GM19328 (cell line): ENCODE measurements at regions not wholly inside any gene's neighbourhood (a gene's known extent, or its start where the extent isn't known, plus 50 kb on each side); places are given as distances from the start of the nearest gene placed in this dataset.
"Not testable (repeated sequence)": the region's sequence is repeated elsewhere in the genome, so short reads cannot be mapped to it uniquely, and the experiment has no call there.

Source experiments
- ATAC-seq: cut with Tn5 transposase; IDR thresholded peaks from one replicate; pipeline ENCODE4 v1.9.1; 2021; ENCODE audit warnings: mild to moderate bottlenecking, moderate library complexity; ENCODE audit not compliant: unreplicated experiment

DNA sequence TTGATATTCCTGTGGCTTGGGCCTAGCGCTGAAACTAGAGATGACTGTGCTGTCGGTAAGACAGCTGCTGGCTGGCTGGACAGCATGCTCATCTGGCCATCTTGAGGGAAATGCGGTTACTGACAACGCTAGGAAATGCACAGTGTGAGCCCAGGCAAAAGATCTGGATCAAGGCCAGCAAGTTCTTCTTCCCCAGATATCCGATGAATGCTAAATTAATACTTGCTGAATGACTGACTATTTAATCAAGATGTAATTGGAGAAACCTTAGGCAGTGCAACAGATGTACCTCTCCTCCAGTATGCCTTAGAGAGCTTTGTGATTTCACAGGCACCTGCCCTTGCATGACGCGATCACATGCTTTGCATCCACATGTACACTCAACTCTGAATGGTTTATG, 659.1 kb downstream of the EFNA5 start:
- ATAC-seq: no peak

DNA sequence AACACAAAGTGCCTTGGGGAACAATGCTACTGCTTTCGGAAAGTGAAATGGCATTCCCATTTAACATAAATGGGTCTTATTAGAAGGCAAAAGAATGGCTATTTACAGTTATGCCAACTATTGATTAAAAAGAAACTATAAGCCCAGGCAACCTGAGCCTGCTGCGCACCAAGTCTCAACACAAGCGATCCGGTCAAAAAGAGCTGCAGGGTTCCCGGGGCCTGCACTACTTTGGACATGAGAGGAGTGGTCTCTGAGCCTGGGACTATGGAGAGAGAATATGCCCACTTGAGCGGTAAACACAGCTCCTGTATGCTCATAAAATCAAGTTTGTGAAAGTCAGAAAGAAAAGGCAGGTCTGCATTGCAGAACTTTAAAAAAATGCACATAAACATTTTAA, 660.7 kb downstream of the EFNA5 start:
- no peak for ATAC-seq

DNA sequence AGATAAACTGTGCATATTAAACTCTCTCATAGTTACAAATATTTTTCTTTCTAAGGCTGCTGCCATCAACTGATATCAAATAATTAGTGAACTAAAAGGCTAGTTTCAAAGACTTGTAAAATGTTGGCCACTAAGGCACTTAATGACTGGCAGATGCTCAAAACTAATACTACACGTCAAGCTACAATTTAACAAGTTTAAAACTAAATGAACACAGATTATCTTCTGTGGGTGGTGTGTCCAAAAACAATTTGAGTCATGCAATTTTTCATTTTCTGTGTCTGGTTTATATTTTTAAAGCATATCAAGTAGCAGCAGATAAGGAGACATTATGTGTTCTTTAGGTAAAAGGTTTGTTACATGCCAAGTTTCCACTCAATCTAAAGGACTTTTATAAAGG, 665.1 kb downstream of the EFNA5 start:
- ATAC-seq: no peak

DNA sequence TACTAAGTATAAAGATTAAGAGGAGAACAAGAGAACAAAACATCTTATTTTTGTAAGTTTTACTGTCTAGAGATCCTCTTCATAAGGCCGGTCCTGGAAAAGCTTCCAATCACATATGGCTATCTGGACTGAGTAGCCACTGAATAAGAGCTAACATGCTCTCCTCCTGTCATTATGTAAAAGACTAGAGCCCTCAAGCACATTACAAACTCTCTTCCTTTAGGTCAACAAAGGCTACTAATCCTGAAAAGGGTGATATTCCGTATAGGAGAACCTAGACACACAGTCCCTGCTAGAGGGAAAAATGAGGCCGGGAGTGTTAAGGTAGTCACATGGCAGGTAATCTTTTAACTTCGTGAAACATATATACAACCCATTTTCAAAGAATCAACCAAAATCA, 665.6 kb downstream of the EFNA5 start:
- ATAC-seq: no peak

DNA sequence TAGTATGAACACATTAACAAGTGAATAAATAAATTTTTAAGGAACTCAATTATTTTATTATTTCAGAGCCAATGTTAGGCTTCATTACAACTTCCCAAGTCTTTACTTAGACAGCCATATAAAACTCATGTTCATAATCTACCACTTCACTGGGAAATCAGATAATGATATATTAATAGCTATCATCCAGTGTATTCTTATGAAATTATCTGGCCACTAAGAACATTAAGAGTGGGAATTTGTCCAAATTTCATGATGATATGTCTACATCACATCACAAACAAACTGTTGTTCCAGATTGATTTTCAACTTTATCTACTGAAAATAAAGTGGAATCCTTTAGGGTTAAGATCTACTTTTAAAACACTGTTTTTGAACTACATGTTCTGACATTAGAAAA, 668.6 kb downstream of the EFNA5 start:
- ATAC-seq: no peak

DNA sequence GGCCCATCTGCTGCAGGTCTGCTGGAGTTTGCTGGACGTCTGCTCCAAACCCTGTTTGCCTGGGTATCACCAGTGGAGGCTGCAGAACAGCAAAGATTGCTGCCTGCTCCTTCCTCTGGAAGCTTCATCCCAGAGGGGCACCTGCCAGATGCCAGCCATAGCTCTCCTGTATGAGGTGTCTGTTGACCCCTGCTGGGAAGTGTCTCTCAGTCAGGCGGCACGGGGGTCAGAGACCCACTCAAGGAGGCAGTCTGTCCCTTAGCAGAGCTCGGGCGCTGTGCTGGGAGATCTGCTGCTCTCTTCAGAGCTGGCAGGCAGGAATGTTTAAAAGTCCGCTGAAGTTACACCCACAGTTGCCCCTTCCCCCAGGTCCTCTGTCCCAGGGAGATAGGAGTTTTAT, 671.2 kb downstream of the EFNA5 start:
- not testable (repeated sequence) for ATAC-seq

DNA sequence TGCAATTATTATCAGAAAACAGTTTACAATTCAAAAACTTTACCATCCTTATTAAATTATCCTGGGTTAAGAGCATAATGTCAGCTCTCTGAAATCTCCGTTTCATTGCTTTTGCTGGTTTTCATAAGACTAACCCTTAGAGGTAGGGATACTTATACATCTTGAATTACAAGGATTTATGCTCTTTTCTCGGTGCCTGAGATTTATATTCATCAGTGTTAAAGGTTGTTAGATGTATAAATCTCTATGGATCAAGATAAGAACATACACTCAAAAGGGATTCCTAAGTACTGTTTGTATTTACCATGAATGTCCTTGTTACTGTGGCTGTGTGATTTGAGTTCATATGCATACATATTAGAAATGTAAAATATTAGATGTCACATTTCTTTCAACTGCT, 684.7 kb downstream of the EFNA5 start:
- ATAC-seq: no peak

DNA sequence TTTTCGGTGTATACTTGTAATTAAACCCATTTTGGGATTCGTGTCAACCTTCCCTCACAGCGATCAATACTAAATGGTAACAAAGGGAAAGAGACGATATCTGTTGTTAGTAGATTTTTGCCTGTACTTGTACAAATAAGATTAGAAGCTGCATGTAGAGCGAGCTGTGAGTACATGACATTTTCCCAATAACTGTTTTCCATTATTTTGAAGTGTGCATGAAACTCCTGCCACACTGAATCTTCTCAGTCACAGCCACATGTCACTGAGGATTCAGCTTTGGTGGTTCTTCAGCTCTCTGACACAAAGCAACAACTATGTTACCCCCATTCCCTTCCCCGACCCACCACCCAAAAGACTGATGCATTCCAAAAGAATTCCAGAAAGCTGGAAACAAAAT, 685.6 kb downstream of the EFNA5 start:
- no peak for ATAC-seq

DNA sequence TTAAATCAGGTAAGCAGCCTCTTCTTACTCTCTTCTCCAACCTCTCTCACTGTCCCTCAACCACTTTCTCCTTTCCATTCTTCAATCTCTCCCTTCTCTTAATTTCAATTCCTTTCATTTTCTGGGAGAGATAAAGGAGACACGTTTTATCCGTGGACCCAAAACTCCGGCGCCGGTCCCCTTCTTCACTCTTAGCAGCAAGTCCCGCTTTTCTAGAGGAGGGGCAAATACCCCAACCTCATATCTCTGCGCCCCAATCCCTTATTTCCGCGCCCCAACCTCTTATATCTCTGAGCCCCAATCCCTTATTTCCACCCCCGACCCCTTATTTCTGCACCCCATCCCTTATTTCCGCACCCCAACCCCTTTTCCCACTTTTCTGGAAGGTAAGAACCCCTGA, 691.6 kb downstream of the EFNA5 start:
- ATAC-seq: not testable (repeated sequence)

DNA sequence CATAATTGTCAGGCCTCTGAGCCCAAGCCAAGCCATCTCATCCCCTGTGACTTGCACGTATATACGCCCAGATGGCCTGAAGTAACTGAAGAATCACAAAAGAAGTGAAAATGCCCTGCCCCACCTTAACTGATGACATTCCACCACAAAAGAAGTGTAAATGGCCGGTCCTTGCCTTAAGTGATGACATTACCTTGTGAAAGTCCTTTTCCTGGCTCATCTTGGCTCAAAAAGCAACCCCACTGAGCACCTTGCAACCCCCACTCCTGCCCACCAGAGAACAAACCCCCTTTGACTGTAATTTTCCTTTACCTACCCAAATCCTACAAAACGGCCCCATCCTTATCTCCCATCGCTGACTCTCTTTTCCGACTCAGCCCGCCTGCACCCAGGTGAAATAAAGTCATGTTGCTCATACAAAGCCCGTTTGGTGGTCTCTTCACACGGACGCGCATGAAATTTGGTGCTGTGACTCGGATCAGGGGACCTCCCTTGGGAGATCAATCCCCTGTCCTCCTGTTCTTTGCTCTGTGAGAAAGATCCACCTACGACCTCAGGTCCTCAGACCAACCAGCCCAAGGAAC, 692.1 kb downstream of the EFNA5 start:
- ATAC-seq: not testable (repeated sequence)

DNA sequence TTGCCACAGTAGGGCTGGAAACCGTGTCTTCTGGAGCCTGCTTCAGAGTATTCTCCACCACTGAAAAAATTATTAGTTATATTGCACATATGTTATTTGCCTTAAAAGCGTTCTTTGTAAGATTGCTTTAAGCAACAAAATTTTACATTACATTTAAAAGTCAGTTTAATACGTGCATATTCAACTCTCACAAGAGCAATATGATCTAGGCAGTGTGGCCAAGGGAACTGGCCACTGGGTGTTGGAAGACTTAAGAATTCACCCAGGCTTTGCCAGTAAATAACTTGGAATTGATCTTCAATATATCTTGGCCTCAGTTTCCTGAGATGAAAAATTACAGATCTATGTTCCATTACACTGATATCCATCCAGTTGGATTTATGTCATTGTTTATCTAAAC, 694.4 kb downstream of the EFNA5 start:
- ATAC-seq: no peak

DNA sequence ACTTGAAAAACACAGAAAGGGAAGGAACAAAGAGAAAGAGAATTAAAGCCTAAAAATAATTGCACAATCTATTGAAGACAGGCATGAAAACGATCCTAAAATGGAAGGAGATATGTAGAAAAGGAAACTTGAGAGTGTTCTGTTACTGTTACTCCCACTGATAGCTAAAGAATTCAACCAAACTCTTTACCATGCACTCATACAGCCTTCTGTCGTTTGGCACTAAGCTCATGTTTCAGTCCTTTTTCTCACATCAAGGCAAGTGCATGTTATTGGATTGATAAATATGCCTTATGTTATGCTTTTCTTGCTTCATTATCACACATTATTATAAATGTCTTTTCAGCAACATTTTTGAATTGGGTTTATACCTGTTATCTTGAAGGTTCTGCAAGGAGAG, 696.5 kb downstream of the EFNA5 start:
- ATAC-seq: no peak

DNA sequence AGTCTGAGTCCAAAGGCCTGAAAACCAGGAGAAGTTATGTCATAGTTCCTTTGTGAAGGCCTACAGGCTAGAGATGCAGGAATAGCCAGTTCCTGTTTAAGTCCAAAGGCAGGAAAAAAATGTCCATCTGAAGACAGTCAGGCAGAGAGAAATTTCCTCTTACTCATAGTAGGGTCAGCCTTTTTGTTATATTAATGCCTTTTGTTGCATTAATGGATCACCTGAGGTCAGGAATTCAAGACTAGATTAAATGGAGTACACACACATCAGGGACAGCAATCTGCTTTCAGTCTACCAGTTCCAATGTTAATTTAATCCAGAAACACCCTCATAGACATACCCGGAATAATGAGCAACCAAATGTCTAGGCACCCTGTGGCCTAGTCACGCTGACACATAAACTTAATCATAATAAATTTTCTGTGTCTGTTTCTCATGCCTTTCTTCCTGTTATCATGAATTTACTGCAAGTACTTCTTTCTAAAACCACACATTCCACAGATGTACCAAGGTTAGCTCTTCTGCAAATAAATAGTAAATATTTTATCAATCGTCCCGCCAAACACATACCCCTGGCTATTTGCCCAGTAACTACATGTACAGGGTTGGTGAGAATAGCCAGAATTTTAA, 703.9 kb downstream of the EFNA5 start:
- ATAC-seq: no peak

DNA sequence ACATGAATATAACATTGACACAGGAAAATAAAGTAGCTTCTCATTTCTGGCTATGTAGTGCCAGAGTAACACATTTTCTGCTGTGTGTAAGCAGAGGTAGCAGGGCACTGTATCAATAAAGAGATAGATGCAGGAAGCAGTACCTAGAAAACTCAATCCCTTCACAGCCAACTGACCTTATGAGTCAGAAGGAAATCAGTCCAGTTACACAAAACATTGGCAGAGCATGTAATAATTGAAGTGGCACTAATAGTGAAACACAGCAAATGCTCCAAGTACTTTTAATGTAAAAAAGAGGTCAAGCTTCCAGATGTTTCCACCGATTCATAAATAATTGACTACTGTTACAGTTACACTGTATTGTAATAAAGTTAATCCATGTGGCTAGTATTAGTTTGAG, 706.6 kb downstream of the EFNA5 start:
- ATAC-seq: no peak

DNA sequence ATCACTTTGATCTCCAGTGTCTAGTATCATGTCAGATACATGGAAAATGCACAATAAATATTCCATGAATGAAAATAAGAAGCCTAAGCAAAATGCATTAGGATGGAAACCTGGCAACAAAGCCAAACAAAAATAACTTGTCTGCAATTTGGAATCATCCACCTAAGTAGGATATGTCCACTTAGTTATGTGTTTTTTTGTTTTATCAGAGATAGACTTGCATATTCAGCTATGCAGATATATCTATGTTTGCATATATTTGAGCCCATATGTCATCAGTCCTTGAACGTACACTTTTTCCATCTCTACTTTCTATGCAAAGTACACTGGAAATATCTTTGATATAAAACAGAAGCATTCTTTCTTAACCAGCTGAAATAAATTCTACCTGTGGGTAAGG, 707.1 kb downstream of the EFNA5 start:
- no peak for ATAC-seq

DNA sequence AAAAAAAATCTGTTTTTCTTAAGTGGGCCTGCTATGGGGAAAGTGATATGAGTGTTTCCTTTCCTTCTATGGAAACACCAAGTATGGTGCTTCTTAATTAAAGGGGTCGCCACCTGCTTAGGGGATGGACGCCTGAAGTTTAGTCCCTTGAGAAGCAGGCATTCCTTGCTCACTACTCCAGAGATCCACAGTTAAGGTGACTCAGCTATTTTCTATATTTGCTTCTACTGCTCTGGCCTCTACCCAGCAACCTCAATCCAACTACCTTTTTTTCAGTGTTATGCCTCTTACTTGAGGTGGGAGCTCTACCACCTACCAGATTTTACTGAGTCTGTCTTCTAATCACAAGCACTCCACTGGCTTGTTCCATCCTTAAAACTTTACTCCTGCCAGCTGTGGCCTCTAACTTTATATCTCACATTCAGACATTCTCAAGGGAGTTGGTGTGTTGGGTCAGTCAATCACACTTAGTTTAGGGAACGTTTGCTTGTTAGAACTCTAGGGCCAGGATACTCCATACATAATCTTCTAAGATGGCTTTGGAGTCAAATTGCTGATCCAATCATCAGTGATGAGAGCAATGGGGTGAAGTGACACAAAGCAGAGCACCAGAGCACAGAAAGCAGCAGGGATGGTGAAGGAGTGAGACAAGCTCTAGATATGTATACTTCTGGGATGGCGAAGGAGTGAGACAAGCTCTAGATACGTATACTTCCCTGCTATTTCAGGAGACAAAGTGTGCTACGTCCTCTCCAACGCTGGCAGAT, 708.1 kb downstream of the EFNA5 start:
- no peak for ATAC-seq

DNA sequence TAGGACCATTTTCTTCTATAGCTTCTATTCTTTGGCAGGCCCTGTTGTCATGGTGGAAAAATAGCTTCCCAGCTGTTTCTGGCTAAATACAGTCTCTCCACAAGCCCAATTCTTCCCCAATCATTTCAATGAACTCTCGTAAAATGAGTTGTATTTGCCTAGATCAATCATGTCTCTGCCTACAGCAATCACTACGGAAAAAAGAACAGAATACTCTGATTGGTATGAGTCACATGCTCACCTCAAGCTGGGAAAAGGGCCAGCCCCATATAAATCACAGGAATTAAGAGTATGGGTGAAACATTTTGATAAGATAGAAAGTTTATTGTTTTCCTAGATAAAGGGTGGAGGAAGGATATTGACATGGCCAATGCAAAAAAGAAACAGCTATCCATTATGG, 711.4 kb downstream of the EFNA5 start:
- no peak for ATAC-seq

DNA sequence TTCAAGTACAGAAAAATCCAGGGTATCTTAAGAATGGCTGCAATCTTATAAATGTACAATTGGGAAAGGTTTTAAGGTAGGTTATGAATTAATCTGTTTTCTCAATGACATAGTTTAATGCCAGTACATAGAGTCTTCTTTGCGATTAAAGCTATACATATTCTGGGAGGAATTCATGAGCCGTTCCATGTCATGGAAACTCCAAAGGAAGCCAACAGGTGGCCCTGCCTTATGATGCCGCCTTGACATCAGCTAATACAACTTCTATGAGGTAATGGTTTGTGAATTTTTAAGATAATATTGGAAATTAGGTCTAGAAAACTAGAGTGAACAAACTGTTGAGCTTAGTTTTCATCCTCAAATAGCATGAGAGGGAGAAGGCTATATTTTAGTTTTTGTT, 713.4 kb downstream of the EFNA5 start:
- ATAC-seq: no peak

DNA sequence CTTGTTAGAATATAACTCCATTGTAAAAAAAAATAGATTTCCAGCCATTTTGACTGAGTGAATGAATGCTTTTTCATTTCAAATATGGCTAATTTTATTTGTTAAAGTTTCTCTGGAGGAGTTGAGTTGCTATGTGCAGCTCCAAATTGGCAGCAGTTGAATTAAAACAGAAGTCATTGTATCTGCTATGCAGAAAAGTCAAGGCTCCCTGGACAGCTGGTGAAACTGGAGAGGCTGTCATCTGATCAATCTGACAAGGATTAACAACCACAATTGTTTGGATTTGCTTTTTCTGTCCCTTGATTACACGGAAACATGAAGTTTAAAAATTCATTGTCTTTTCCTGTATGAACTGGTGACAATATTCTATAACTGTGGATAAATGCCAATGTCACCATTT, 713.9 kb downstream of the EFNA5 start:
- no peak for ATAC-seq

DNA sequence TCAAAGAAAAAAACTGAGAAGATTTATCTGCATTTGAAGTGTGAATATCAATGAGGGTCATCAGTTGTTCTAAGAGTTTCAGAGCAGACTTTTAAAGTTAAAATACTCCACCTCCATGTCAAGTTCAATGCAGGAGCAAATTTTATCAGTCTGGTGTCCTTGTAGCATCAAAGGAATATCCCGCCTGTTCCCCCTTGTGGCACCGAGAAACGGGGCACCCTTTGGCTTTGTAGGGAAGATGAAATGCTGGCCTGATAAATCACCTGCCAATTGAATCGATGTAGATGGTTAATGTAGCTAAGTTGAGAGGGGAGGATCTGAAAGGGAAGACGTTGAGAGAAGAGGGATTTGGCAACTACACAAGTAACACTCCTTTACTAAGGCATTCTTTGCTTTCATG, 714.5 kb downstream of the EFNA5 start:
- no peak for ATAC-seq

DNA sequence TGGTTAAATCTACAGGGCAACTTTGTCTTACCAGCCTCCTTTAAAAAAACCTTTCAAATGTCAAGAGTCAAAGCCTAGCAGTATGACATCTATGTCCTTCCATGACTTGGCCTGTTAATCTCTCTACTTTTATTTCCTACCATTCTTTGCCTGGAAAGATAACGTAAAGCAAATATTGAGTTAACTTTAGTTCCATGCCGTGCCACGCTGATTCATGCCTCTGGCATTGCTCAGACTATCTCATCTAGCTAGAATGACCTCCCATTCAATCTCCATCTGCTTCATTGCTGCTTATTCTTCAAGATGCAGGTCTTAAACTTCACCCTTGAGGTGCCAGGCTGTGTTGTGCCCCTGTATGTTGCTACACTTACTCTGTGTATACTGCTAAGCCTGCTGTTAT, 729.8 kb downstream of the EFNA5 start:
- ATAC-seq: no peak

DNA sequence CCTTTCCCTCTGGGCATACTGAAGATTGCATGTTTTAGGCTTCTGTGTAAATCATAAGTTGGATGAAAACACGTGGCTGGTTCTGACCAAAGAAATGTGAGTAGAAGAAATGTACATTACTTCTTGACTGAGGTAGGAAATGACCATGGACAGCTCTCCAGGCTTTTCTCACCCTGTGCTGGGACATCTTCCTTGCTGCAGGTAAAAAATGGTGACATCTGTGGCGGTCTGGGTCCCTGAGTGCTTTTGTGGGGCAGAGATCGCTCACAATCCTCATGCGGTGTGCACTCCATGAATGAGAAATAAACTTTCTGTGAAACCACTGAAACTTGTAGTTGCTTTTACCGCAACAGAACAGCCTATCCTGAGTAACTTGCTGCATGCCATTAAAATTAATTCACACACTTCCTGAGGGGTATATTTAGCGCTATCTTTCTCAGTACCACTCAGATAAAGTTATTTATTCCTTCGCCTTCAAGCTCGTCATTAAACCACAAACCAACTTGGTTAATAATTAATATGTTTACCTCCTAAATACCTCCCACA, 730.4 kb downstream of the EFNA5 start:
- ATAC-seq: no peak
